Activated T-helper 1 cell treated with anti-CD3 and anti-CD28 coated beads, Interleukin-12 subunit alpha, Interleukin-12 subunit beta, Interleukin-2, Interleukin-4 antibody, amounts not matched to agents 30 ng/mL and 10 ng/mL and 1 ng/mL, durations not matched to agents 14 hours and 24 hours and 36 hours (primary cell): ENCODE measurements at regions not wholly inside any gene's neighbourhood (a gene's known extent, or its start where the extent isn't known, plus 50 kb on each side); places are given as distances from the start of the nearest gene placed in this dataset.

Source experiments
- DNase-seq: peaks from one replicate; pipeline ENCODE4 v3.0.0; 2021; ENCODE audit warnings: low spot score
- H3K27ac Mint-ChIP-seq: one replicate; pipeline ENCODE4 v1.8.0; 2021; ENCODE audit warnings: mild to moderate bottlenecking, mixed read lengths
- H3K27me3 Mint-ChIP-seq: one replicate; pipeline ENCODE4 v1.8.0; 2022; ENCODE audit warnings: mild to moderate bottlenecking, moderate library complexity, mixed read lengths; ENCODE audit not compliant: insufficient read depth
- H3K36me3 Mint-ChIP-seq: one replicate; pipeline ENCODE4 v1.8.0; 2021; ENCODE audit warnings: low read depth, mixed read lengths
- H3K4me1 Mint-ChIP-seq: one replicate; pipeline ENCODE4 v1.8.0; 2021; ENCODE audit warnings: low read depth, mixed read lengths
- H3K4me3 Mint-ChIP-seq: one replicate; pipeline ENCODE4 v1.8.0; 2021; ENCODE audit warnings: mild to moderate bottlenecking, moderate library complexity, mixed read lengths
- H3K9me3 Mint-ChIP-seq: one replicate; pipeline ENCODE4 v1.8.0; 2021; ENCODE audit warnings: mixed read lengths
- intact Hi-C: fragments of 100-400 bp; cut with micrococcal nuclease; formaldehyde crosslinking; loops from one replicate; pipeline ENCODE4 v1.15.1; 2024

GRCh38 chr4:22202975-22203710 lies 254.6 kb upstream of the KCNIP4 start:
- no peaks in the 10 kb centered on the region for H3K4me1 Mint-ChIP-seq
- H3K9me3 Mint-ChIP-seq = no peaks in the 10 kb centered on the region
- H3K27ac Mint-ChIP-seq = no peak overlapping the region
- no peak overlapping the region for H3K4me3 Mint-ChIP-seq
- H3K27me3 Mint-ChIP-seq = no peaks in the 10 kb centered on the region
- intact Hi-C loops = no loop called here
- DNase-seq = no peak
- no peaks in the 10 kb centered on the region for H3K36me3 Mint-ChIP-seq

GRCh38 chr4:22202246-22202974 lies 253.8 kb upstream of the KCNIP4 start:
- DNase-seq = no peak
- no peaks in the 10 kb centered on the region for H3K4me1 Mint-ChIP-seq
- no peaks in the 10 kb centered on the region for H3K9me3 Mint-ChIP-seq
- H3K27ac Mint-ChIP-seq = no peak overlapping the region
- H3K27me3 Mint-ChIP-seq = no peaks in the 10 kb centered on the region
- H3K36me3 Mint-ChIP-seq = no peaks in the 10 kb centered on the region
- intact Hi-C loops = no loop called here
- H3K4me3 Mint-ChIP-seq = no peak overlapping the region

- no peaks in the 10 kb centered on the region for H3K4me1 Mint-ChIP-seq
- no peak overlapping the region for H3K4me3 Mint-ChIP-seq
- no peak overlapping the region for H3K27ac Mint-ChIP-seq
- no peaks in the 10 kb centered on the region for H3K9me3 Mint-ChIP-seq
- H3K27me3 Mint-ChIP-seq = no peaks in the 10 kb centered on the region
- no peaks in the 10 kb centered on the region for H3K36me3 Mint-ChIP-seq
- intact Hi-C loops = no loop called here
- DNase-seq = no peak
Measured at GRCh38 chr4:22201256-22201655, 252.7 kb upstream of the KCNIP4 start.

- DNase-seq = no peak
- H3K27me3 Mint-ChIP-seq = peaks cover 6% of the 10 kb centered on the region
- intact Hi-C loops = no loop called here
- no peaks in the 10 kb centered on the region for H3K4me1 Mint-ChIP-seq
- no peak overlapping the region for H3K27ac Mint-ChIP-seq
- H3K4me3 Mint-ChIP-seq = no peak overlapping the region
- no peaks in the 10 kb centered on the region for H3K9me3 Mint-ChIP-seq
- no peaks in the 10 kb centered on the region for H3K36me3 Mint-ChIP-seq
Measured at GRCh38 chr4:22196551-22196950, 248.0 kb upstream of the KCNIP4 start.

- Mint-ChIP-seq H3K4me1 (no peaks in the 10 kb centered on the region), H3K27me3 (peaks cover 6% of the 10 kb centered on the region), H3K27ac (no peak overlapping the region), H3K4me3 (no peak overlapping the region), H3K9me3 (no peaks in the 10 kb centered on the region), H3K36me3 (no peaks in the 10 kb centered on the region)
- intact Hi-C loops = no loop called here
- no peak for DNase-seq
Measured at GRCh38 chr4:22192084-22192511, 243.5 kb upstream of the KCNIP4 start.

GRCh38 chr4:22191565-22191964 lies 243.0 kb upstream of the KCNIP4 start:
- no peaks in the 10 kb centered on the region for H3K36me3 Mint-ChIP-seq
- intact Hi-C loops = no loop called here
- DNase-seq = no peak
- H3K9me3 Mint-ChIP-seq = no peaks in the 10 kb centered on the region
- no peak overlapping the region for H3K4me3 Mint-ChIP-seq
- H3K27ac Mint-ChIP-seq = no peak overlapping the region
- H3K4me1 Mint-ChIP-seq = no peaks in the 10 kb centered on the region
- H3K27me3 Mint-ChIP-seq = peaks cover 6% of the 10 kb centered on the region

- no peak for DNase-seq
Measured at GRCh38 chr4:22190855-22191254, 242.3 kb upstream of the KCNIP4 start.

GRCh38 chr4:22187203-22187820 lies 238.7 kb upstream of the KCNIP4 start:
- H3K4me1 Mint-ChIP-seq = no peaks in the 10 kb centered on the region
- DNase-seq = no peak
- H3K4me3 Mint-ChIP-seq = no peak overlapping the region
- intact Hi-C loops = no loop called here
- no peaks in the 10 kb centered on the region for H3K9me3 Mint-ChIP-seq
- H3K27ac Mint-ChIP-seq = no peak overlapping the region
- H3K36me3 Mint-ChIP-seq = no peaks in the 10 kb centered on the region
- peaks cover 4% of the 10 kb centered on the region for H3K27me3 Mint-ChIP-seq

More at GRCh38 chr4:22190855-22191254, 242.3 kb upstream of the KCNIP4 start:
- intact Hi-C loops = no loop called here
- peaks cover 6% of the 10 kb centered on the region for H3K27me3 Mint-ChIP-seq
- H3K36me3 Mint-ChIP-seq = no peaks in the 10 kb centered on the region
- no peak overlapping the region for H3K4me3 Mint-ChIP-seq
- H3K9me3 Mint-ChIP-seq = no peaks in the 10 kb centered on the region
- H3K4me1 Mint-ChIP-seq = no peaks in the 10 kb centered on the region
- no peak overlapping the region for H3K27ac Mint-ChIP-seq

- Mint-ChIP-seq H3K27ac (no peak overlapping the region), H3K9me3 (no peaks in the 10 kb centered on the region), H3K36me3 (no peaks in the 10 kb centered on the region), H3K4me3 (no peak overlapping the region), H3K27me3 (no peaks in the 10 kb centered on the region), H3K4me1 (no peaks in the 10 kb centered on the region)
- no peak for DNase-seq
- intact Hi-C loops = no loop called here
Measured at GRCh38 chr4:22181736-22182135, 233.2 kb upstream of the KCNIP4 start.

GRCh38 chr4:22179124-22179874 lies 230.7 kb upstream of the KCNIP4 start:
- Mint-ChIP-seq H3K36me3 (no peaks in the 10 kb centered on the region), H3K27ac (no peak overlapping the region), H3K27me3 (no peaks in the 10 kb centered on the region), H3K9me3 (no peaks in the 10 kb centered on the region), H3K4me1 (no peaks in the 10 kb centered on the region), H3K4me3 (no peak overlapping the region)
- intact Hi-C loops = no loop called here
- DNase-seq = no peak

GRCh38 chr4:22174640-22175039 lies 226.1 kb upstream of the KCNIP4 start:
- intact Hi-C loops = no loop called here
- H3K27ac Mint-ChIP-seq = no peak overlapping the region
- no peaks in the 10 kb centered on the region for H3K4me1 Mint-ChIP-seq
- no peaks in the 10 kb centered on the region for H3K27me3 Mint-ChIP-seq
- no peak overlapping the region for H3K4me3 Mint-ChIP-seq
- H3K9me3 Mint-ChIP-seq = no peaks in the 10 kb centered on the region
- no peaks in the 10 kb centered on the region for H3K36me3 Mint-ChIP-seq
- DNase-seq = no peak

- H3K27ac Mint-ChIP-seq = no peak overlapping the region
- intact Hi-C loops = no loop called here
- no peak for DNase-seq
- H3K36me3 Mint-ChIP-seq = no peaks in the 10 kb centered on the region
- no peaks in the 10 kb centered on the region for H3K27me3 Mint-ChIP-seq
- H3K4me1 Mint-ChIP-seq = no peaks in the 10 kb centered on the region
- no peak overlapping the region for H3K4me3 Mint-ChIP-seq
- no peaks in the 10 kb centered on the region for H3K9me3 Mint-ChIP-seq
Measured at GRCh38 chr4:22170353-22170752, 221.8 kb upstream of the KCNIP4 start.

- no peaks in the 10 kb centered on the region for H3K4me1 Mint-ChIP-seq
- H3K27me3 Mint-ChIP-seq = no peaks in the 10 kb centered on the region
- no peak for DNase-seq
- intact Hi-C loops = no loop called here
- H3K9me3 Mint-ChIP-seq = peaks cover under 1% of the 10 kb centered on the region
- no peak overlapping the region for H3K4me3 Mint-ChIP-seq
- H3K36me3 Mint-ChIP-seq = no peaks in the 10 kb centered on the region
- H3K27ac Mint-ChIP-seq = no peak overlapping the region
Measured at GRCh38 chr4:22167201-22167600, 218.6 kb upstream of the KCNIP4 start.
